GM18505 (cell line): ENCODE measurements at regions not wholly inside any gene's neighbourhood (a gene's known extent, or its start where the extent isn't known, plus 50 kb on each side); places are given as distances from the start of the nearest gene placed in this dataset.

Experiments used
- ATAC-seq: cut with Tn5 transposase; IDR thresholded peaks from one replicate; pipeline ENCODE4 v1.9.1; 2021; ENCODE audit not compliant: unreplicated experiment
- POLR2A ChIP-seq: IDR thresholded peaks from 4 replicates; pipeline ENCODE4 v1.6.1; 2011; ENCODE audit warnings: borderline replicate concordance; ENCODE audit not compliant: insufficient read depth, insufficient read length; ENCODE audit errors: extremely low read depth

DNA sequence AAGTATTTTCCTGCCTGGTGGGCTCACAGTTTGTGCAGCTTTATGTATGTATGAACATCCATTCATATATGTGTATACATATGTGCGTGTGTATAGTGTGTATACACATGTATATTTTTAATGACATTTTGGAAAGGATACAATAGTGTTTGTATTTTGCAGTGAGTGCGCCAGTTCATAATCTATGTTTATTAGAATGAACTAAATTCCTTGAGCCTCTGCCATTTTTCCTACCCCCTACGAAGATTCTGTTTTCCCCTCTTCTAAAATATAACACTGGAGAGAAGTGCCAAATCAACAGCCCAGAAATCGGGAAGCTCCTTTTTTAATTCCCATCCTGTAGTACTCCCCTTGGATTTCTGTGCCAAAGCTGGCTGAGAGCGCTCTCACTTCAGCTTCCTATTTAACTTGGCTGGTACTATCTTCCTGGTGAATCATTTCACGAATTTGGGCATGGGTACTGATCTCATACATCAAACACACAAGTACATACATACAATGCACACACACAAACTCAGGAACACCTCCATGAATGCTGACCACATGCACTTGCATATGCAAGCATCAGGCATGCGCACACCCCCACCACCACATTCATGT, 578.4 kb upstream of the WWC1 start:
- no peak for TF ChIP-seq POLR2A
- ATAC-seq: no peak

DNA sequence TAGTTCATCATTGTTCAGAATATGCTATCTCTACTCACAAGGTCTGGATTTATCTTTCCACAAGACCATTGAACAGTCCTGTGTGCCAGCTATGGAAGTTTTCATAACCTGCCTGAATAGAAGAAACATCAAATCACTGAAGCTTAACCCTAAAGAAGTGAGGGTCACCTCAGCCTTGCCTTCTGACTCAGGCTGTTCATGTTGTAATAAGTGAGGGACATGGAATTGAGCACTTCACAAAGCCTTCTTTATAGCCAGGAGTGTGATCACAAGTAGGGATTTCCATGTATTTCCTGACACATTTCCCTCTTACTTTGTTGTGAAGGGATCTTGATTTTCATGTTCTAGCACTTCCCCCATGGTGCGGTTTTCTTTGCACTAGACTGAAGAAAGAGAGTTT, 577.5 kb upstream of the WWC1 start:
- no peak for TF ChIP-seq POLR2A
- ATAC-seq: no peak

DNA sequence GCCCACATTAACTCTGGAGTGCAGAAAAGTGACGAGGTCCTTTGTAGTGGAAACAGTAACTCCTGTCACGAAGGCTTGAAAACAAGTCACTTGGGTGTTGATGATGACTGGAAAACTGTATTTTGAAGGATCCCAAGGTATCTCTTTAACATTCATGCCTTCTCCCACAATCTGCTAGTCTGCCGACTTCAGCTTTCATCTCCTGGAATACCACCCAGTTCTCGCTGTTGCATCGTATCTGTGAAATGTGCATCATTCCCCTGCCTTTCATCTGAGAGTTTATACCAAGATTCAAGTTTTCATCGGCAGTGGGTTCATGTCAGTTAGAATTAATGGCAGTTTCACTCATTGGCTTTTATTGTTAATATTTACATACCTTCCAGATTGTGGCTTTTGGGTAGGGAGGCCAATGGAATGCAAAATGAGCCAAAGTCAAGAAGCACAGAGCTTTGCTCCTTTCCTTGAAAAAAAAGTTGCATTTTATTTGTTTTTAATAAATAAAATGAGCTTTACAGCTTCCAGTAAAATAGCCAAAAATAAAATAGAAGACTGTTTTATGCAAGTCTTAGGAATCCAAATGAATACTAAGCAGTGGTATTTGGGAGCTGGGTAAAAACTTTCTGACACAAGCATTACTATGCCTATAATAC, 575.2 kb upstream of the WWC1 start:
- TF ChIP-seq POLR2A: no peak
- ATAC-seq: no peak

DNA sequence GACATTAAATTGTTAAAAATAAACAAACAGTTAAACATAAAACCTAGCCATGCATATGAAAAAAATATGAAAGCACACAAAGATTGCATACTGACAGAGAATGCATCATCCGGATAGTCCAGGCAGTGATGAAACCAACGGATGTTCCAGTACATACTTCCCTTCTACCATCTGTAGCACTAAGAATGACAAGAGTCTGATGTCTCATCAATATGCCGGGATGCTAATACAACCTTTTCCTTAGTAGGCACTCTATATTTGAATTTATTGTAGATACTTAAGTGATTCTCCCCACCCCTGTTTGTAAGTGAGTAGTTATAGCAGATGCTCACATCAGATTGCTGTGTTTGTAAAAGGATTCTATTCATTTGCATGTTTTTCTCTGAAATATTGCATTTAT, 571.2 kb upstream of the WWC1 start:
- no peak for TF ChIP-seq POLR2A

DNA sequence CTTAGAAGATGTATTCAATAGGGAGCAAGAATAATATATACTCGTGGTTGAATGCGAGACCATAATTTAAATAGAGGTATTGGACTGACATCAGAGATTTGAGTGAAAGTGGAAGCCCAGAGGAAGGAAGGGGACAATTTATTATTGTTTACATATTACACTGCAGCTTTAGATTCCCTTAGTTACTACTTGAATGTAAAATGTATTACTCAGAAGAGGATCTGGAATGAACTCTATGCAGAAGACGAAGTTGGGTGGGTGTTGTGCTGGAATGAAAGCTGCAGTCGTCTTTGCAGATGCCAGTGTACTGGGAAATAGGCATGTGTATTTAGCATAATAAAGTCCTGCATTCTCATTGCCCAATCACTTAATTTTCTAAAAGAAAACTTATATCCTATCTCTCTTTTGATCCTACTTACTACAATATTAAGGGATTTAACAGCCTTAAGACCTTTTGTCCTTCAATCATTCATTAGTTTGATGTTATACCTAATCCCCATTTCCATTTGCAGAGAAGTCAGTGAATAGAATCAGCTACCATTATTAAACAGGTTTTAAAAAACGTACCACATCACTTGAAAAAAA, 570.7 kb upstream of the WWC1 start:
- ATAC-seq: no peak
- TF ChIP-seq POLR2A: no peak

More for the DNA sequence above, 571.2 kb upstream of the WWC1 start:
- ATAC-seq: no peak

DNA sequence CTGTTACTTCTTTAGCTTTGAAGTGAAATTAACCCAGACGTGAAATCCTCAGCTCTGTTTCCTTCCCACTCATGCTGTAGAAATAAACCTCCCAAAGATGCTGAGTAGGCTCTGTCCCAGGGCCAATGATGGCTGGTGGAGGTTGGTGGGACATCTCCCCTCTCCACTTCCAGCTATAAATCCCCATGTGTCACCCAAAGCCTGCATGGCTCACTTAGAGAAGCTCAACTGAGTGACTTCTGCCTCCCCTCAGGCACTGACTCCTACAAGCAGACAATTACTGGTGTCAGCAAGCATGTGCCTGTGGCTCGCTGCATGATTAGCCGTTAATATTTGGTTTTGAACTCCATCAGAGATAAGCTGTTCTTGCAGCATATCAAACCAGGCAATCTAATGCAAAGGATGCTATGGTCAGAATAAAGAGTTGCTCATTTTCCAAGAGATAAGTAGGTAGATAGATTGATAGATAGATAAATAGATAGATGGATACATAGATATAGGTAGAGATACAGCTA, 569.5 kb upstream of the WWC1 start:
- TF ChIP-seq POLR2A: no peak

DNA sequence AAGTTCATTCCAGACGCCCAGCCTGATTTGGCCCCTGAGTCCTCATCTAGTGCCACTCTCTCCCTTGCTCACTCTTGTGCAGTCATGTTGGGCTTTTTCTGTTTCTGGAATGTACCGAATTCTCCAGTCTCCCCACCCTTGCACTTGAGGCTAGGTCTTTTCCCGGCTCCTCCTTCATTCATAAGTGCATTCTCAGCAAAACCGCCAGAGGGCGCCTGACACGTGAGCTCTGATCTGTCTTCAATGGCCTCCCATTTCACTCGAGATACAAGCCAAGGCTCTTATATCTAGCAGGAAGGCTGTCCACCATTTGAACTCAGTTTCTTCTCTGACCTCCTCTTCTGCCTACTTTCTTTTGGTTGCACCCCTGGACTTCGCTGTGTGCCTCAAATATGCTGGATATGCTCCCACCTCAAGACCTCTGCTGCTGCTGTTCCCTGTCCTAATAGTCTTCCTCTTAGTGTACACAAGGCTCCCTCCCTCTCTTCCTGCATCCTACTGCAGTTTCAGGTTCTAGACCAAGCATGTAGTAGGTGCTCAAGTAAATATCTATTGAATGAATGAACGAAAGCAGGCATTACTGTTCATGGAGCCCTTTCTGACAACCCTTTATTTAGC, 568.1 kb upstream of the WWC1 start:
- TF ChIP-seq POLR2A: no peak
- ATAC-seq: peak; percentile 97

More for the DNA sequence above, 569.5 kb upstream of the WWC1 start:
- ATAC-seq: no peak

DNA sequence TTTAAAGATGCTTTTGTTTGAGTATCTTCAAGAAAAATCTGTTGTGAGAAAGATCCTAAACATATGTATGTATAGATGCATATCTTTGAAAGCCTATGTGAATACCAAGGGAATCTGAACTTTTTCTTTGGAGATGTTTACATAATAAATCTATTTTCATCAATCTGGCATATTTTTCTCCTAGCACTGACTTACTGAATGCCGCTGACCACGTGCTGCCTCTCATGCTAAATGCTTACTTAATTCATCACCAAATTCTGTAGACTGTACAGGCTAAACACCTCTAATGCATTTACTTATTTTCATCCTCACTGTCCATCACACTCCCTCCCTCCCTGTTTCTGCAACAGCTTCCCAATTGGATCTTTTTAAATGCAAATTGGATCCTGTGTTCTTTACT, 566.2 kb upstream of the WWC1 start:
- TF ChIP-seq POLR2A: no peak
- ATAC-seq: no peak

DNA sequence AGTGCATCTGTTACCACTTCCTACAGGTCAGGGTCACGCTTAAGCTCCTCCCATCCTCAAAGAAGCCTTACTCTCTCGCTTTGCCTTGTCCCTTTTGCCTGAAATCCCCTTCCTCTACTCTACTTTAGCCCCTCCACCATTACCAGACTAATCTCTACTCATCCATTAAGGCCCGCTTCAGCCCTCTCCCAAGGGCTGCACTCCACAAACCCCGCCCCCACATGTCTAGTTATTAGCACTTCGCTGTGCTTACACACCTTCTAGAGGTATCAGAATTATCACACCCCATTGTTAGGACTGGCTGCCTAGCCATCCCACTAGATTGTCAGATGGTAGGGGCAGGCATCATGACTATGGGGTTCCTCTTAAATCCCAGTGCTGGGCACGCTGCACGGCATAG, 565.7 kb upstream of the WWC1 start:
- ATAC-seq: no peak
- TF ChIP-seq POLR2A: no peak

DNA sequence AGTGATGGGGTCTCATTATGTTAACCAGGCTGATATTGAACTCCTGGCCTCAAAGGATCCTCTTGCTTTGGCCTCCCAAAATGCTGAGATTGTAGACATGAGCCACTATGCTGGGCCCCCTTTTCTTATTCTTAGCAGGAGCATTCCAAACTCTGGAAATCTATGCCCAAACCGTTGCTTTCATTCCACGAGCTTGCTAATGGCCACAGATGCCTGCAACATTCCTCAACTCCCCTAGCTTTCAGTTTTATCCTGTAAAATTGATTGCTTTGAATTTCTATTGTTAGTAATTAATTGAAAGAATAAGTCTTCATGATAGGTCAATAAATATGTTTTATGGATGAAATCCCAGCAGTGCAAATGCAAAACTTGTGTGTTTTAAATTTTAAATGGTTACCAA, 564.8 kb upstream of the WWC1 start:
- TF ChIP-seq POLR2A: no peak
- no peak for ATAC-seq

DNA sequence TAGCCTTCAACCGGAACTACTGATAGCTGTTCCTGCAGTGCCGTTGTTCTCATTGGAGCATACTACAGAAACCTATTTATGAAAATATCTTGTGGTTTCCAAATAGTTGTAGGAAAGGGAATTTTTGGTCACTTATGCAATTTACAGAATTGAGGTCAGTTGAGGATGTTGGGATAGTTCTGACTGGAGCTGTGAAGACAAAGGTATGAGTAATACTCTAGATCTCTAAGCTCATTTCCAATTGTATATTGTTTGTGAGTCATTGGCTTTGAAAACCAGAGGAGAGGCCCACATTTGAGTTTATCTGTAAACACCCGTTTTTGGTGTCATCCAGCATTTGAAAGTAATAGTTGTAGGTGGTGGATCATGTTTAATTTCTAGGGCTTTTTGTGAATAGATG, 561.3 kb upstream of the WWC1 start:
- ATAC-seq: no peak
- no peak for TF ChIP-seq POLR2A

DNA sequence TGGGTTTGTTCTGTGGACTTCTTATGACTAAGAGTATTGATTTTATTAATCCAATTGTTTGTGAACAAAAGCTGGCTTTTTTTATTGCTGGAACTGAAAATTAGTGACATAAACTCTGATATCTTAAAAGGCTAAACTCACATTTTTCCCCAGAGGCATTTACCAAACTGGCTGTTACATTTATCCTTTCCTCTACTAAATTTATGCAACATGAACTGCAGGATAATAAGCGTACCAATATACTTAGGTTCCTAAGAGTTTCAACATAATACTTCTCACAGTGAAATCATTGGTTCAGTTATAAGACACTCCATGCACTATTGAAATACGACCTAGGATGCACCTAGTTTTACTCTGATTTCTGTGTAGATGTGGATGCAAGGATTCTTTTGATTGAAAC, 560.8 kb upstream of the WWC1 start:
- no peak for ATAC-seq
- no peak for TF ChIP-seq POLR2A

DNA sequence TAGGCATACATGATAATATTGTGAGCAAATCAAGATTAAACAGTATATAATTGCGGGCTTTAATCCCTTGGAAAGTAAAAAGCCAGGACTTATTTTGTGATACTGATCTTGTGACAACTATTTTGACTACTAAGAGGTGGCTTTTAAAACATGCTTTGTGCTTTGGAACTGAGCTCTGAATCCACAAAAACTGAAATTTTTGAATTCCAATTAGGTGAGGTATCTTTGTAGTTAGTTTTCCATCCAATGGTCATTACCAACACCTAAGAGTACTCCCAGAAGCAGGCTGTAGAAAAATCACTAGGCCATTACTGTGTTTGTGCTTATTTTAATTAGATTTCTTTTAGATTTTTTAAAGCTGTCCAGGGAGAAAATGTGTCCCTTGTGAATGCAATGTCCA, 559.5 kb upstream of the WWC1 start:
- no peak for ATAC-seq
- TF ChIP-seq POLR2A: no peak

DNA sequence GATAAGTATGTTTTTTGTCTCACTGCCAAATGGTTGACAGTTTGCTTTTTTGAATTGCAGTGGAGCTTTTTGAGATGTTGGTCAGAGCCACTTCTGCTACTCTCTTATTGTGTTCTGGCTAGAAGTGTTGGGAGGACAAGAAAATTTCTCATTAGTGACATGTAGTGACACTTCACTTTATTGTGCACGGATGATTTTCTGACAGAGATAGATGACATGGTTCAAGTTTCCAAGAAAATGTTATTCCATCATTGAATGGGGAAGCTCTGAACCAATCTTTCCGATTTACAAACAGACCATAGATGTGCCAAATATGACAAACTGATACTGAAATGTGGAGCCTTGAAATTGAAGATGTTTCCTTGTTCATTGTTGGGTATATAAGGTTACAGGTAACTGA, 558.9 kb upstream of the WWC1 start:
- no peak for ATAC-seq
- TF ChIP-seq POLR2A: no peak
